Mucosa of gallbladder (tissue), 1 donor: ENCODE measurements at regions not wholly inside any gene's neighbourhood (a gene's known extent, or its start where the extent isn't known, plus 50 kb on each side); places are given as distances from the start of the nearest gene placed in this dataset.
"Not testable (repeated sequence)": the region's sequence is repeated elsewhere in the genome, so short reads cannot be mapped to it uniquely, and the experiment has no call there.

Experiments
- DNase-seq: peaks from one replicate; pipeline ENCODE4 v3.0.0-alpha.2; 2020; ENCODE audit warnings: low spot score
- donor health status: DM: no; HTN: no; CAD: no.

- DNase-seq = no peak
These were observed 262.7 kb downstream of the REEP3 start for GRCh38 chr10:63783882-63784281.

- no peak for DNase-seq
These were observed 267.1 kb downstream of the REEP3 start for GRCh38 chr10:63788152-63788821.

- DNase-seq = no peak
These were observed 274.1 kb downstream of the REEP3 start for GRCh38 chr10:63795094-63795860.

- DNase-seq = peak; percentile 75
These were observed 277.6 kb downstream of the REEP3 start for GRCh38 chr10:63798599-63799498.

- no peak for DNase-seq
These were observed 278.5 kb downstream of the REEP3 start for GRCh38 chr10:63799521-63800300.

- DNase-seq = no peak
These were observed 280.0 kb downstream of the REEP3 start for GRCh38 chr10:63801166-63801565.

GRCh38 chr10:63806330-63806729 lies 285.1 kb downstream of the REEP3 start:
- no peak for DNase-seq

- DNase-seq = no peak
These were observed 291.3 kb downstream of the REEP3 start for GRCh38 chr10:63812501-63812900.

GRCh38 chr10:63819753-63820329 lies 298.6 kb downstream of the REEP3 start:
- DNase-seq = peak; percentile 70

GRCh38 chr10:63822496-63822895 lies 301.3 kb downstream of the REEP3 start:
- DNase-seq = no peak

- DNase-seq = no peak
These were observed 303.9 kb downstream of the REEP3 start for GRCh38 chr10:63825111-63825510.

- DNase-seq = no peak
These were observed 304.6 kb downstream of the REEP3 start for GRCh38 chr10:63825766-63826165.

GRCh38 chr10:63827018-63827417 lies 305.8 kb downstream of the REEP3 start:
- not testable (repeated sequence) for DNase-seq

GRCh38 chr10:63829020-63829419 lies 307.8 kb downstream of the REEP3 start:
- no peak for DNase-seq

- no peak for DNase-seq
These were observed 308.5 kb downstream of the REEP3 start for GRCh38 chr10:63829573-63830149.

GRCh38 chr10:63832686-63833085 lies 311.5 kb downstream of the REEP3 start:
- DNase-seq = no peak

GRCh38 chr10:63833411-63834060 lies 312.3 kb downstream of the REEP3 start:
- no peak for DNase-seq

- no peak for DNase-seq
These were observed 315.7 kb downstream of the REEP3 start for GRCh38 chr10:63836666-63837442.

GRCh38 chr10:63841761-63842160 lies 320.6 kb downstream of the REEP3 start:
- DNase-seq = no peak
